KMS-11 (cell line): ENCODE measurements at regions not wholly inside any gene's neighbourhood (a gene's known extent, or its start where the extent isn't known, plus 50 kb on each side); places are given as distances from the start of the nearest gene placed in this dataset.

Experiments used
- H2AFZ ChIP-seq: fragments of 200-600 bp; sonication (generic); 2 replicates; pipeline ENCODE4 v1.6.1; 2016; ENCODE audit warnings: antibody characterized with exemption, mixed run types, low read depth
- H3K27ac ChIP-seq: fragments of 200-600 bp; sonication (generic); 2 replicates; pipeline ENCODE4 v1.6.1; 2016; ENCODE audit warnings: mild to moderate bottlenecking, mixed run types
- H3K27me3 ChIP-seq: fragments of 200-600 bp; sonication (generic); 2 replicates; pipeline ENCODE4 v1.6.1; 2017; ENCODE audit warnings: mild to moderate bottlenecking, low read depth, mixed run types, moderate library complexity; ENCODE audit not compliant: insufficient read depth
- H3K36me3 ChIP-seq: fragments of 200-600 bp; sonication (generic); 2 replicates; pipeline ENCODE4 v1.6.1; 2017; ENCODE audit warnings: mild to moderate bottlenecking, mixed run types; ENCODE audit not compliant: insufficient read depth
- H3K4me1 ChIP-seq: fragments of 200-600 bp; sonication (generic); 2 replicates; pipeline ENCODE4 v1.6.1; 2016; ENCODE audit warnings: mild to moderate bottlenecking, low read depth, mixed run types; ENCODE audit not compliant: poor library complexity, severe bottlenecking
- H3K4me2 ChIP-seq: fragments of 200-600 bp; sonication (generic); 2 replicates; pipeline ENCODE4 v1.7.0; 2016; ENCODE audit warnings: mild to moderate bottlenecking, mixed run types
- H3K4me3 ChIP-seq: fragments of 200-600 bp; sonication (generic); IDR thresholded peaks from 2 replicates; pipeline ENCODE4 v1.6.1; 2017; ENCODE audit warnings: low read depth, low read length, mixed read lengths; ENCODE audit not compliant: insufficient read depth
- H3K79me2 ChIP-seq: fragments of 200-600 bp; sonication (generic); 2 replicates; pipeline ENCODE4 v1.6.1; 2016; ENCODE audit warnings: low read depth, mixed run types; ENCODE audit not compliant: insufficient read depth
- H3K9ac ChIP-seq: fragments of 200-600 bp; sonication (generic); 2 replicates; pipeline ENCODE4 v1.6.1; 2016; ENCODE audit warnings: mild to moderate bottlenecking, mixed run types
- H4K20me1 ChIP-seq: fragments of 200-600 bp; sonication (generic); 2 replicates; pipeline ENCODE4 v1.6.1; 2016; ENCODE audit warnings: mild to moderate bottlenecking, mixed run types; ENCODE audit not compliant: insufficient read depth
- TF ChIP-seq, protein P1 (sequence below): fragments of 200-600 bp; sonication (generic); conservative IDR thresholded peaks from 2 replicates; pipeline ENCODE4 v1.6.1; 2017; ENCODE audit warnings: low read depth, mild to moderate bottlenecking, antibody characterized with exemption, low read length, moderate library complexity, mixed read lengths

- no peak overlapping the region for H3K9ac ChIP-seq
- no peaks in the 10 kb centered on the region for H4K20me1 ChIP-seq
- H3K4me2 ChIP-seq: no peak overlapping the region
- H3K27ac ChIP-seq: no peak overlapping the region
- no peaks in the 10 kb centered on the region for H3K4me1 ChIP-seq
- H3K4me3 ChIP-seq: no peak overlapping the region
- TF ChIP-seq, protein P1, sequence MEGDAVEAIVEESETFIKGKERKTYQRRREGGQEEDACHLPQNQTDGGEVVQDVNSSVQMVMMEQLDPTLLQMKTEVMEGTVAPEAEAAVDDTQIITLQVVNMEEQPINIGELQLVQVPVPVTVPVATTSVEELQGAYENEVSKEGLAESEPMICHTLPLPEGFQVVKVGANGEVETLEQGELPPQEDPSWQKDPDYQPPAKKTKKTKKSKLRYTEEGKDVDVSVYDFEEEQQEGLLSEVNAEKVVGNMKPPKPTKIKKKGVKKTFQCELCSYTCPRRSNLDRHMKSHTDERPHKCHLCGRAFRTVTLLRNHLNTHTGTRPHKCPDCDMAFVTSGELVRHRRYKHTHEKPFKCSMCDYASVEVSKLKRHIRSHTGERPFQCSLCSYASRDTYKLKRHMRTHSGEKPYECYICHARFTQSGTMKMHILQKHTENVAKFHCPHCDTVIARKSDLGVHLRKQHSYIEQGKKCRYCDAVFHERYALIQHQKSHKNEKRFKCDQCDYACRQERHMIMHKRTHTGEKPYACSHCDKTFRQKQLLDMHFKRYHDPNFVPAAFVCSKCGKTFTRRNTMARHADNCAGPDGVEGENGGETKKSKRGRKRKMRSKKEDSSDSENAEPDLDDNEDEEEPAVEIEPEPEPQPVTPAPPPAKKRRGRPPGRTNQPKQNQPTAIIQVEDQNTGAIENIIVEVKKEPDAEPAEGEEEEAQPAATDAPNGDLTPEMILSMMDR: no peak
- H3K27me3 ChIP-seq: no peaks in the 10 kb centered on the region
- no peak overlapping the region for H2AFZ ChIP-seq
- no peaks in the 10 kb centered on the region for H3K79me2 ChIP-seq
- H3K36me3 ChIP-seq: no peaks in the 10 kb centered on the region
Measured at GRCh38 chr11:70668204-70669202, 270.2 kb downstream of the CTTN start.

- Histone ChIP-seq H3K9ac (no peak overlapping the region), H3K27me3 (no peaks in the 10 kb centered on the region), H3K36me3 (no peaks in the 10 kb centered on the region), H3K27ac (no peak overlapping the region), H3K4me2 (no peak overlapping the region), H4K20me1 (no peaks in the 10 kb centered on the region), H3K79me2 (no peaks in the 10 kb centered on the region), H3K4me1 (no peaks in the 10 kb centered on the region), H2AFZ (no peak overlapping the region), H3K4me3 (no peak overlapping the region)
- TF ChIP-seq, protein P1: no peak
Measured at GRCh38 chr11:70669281-70669680, 271.0 kb downstream of the CTTN start.

GRCh38 chr11:70669871-70670675 lies 271.7 kb downstream of the CTTN start:
- TF ChIP-seq, protein P1: no peak
- Histone ChIP-seq H4K20me1 (no peaks in the 10 kb centered on the region), H3K4me2 (no peak overlapping the region), H3K27ac (no peak overlapping the region), H3K36me3 (no peaks in the 10 kb centered on the region), H3K9ac (no peak overlapping the region), H3K4me1 (no peaks in the 10 kb centered on the region), H2AFZ (no peak overlapping the region), H3K79me2 (no peaks in the 10 kb centered on the region), H3K27me3 (no peaks in the 10 kb centered on the region), H3K4me3 (no peak overlapping the region)

GRCh38 chr11:70670676-70671034 lies 272.3 kb downstream of the CTTN start:
- H3K79me2 ChIP-seq: no peaks in the 10 kb centered on the region
- TF ChIP-seq, protein P1: no peak

More at GRCh38 chr11:70670676-70671034, 272.3 kb downstream of the CTTN start:
- H3K36me3 ChIP-seq: no peaks in the 10 kb centered on the region
- no peaks in the 10 kb centered on the region for H4K20me1 ChIP-seq
- H3K4me2 ChIP-seq: no peak overlapping the region
- H2AFZ ChIP-seq: no peak overlapping the region
- no peak overlapping the region for H3K9ac ChIP-seq
- H3K4me1 ChIP-seq: no peaks in the 10 kb centered on the region
- no peak overlapping the region for H3K4me3 ChIP-seq
- no peak overlapping the region for H3K27ac ChIP-seq
- H3K27me3 ChIP-seq: no peaks in the 10 kb centered on the region
